SU-DHL-6 (cell line): ENCODE measurements at regions not wholly inside any gene's neighbourhood (a gene's known extent, or its start where the extent isn't known, plus 50 kb on each side); places are given as distances from the start of the nearest gene placed in this dataset.

Experiments used
- EZH2phosphoT487 ChIP-seq: fragments of 200-600 bp; sonication (generic), shearing (Covaris generic); conservative IDR thresholded peaks from 2 replicates; pipeline ENCODE4 v1.6.1; 2018; ENCODE audit warnings: mild to moderate bottlenecking, antibody characterized with exemption, low read length, moderate library complexity, mixed read lengths
- TF ChIP-seq, protein P1 (sequence below): fragments of 200-600 bp; sonication (generic); IDR thresholded peaks from one replicate; pipeline ENCODE4 v1.5.1; 2017; ENCODE audit warnings: antibody characterized with exemption, mild to moderate bottlenecking, low read length, moderate library complexity; ENCODE audit not compliant: insufficient read depth, poor library complexity, severe bottlenecking

DNA sequence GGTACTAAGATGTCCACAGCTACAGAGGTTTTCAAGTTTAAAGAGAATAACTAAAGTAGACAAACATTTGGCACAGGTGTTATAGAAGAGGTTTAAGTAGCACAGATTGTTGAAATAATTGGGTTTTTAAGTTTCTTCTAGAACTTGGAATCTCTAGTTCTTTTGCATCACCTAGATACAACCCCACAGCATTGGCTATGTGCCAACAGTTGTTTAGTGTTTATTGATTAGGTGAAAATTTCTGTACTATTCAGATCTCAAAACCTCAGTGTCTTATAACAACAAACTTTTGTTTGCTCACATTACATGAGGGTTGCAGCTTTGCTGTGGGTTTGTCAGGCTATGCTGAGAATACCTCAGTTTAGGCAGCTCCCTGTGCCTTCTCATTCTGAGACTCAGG lies 162.5 kb downstream of the TBX15 start:
- TF ChIP-seq, protein P1, sequence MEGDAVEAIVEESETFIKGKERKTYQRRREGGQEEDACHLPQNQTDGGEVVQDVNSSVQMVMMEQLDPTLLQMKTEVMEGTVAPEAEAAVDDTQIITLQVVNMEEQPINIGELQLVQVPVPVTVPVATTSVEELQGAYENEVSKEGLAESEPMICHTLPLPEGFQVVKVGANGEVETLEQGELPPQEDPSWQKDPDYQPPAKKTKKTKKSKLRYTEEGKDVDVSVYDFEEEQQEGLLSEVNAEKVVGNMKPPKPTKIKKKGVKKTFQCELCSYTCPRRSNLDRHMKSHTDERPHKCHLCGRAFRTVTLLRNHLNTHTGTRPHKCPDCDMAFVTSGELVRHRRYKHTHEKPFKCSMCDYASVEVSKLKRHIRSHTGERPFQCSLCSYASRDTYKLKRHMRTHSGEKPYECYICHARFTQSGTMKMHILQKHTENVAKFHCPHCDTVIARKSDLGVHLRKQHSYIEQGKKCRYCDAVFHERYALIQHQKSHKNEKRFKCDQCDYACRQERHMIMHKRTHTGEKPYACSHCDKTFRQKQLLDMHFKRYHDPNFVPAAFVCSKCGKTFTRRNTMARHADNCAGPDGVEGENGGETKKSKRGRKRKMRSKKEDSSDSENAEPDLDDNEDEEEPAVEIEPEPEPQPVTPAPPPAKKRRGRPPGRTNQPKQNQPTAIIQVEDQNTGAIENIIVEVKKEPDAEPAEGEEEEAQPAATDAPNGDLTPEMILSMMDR, result no peak
- no peak for TF ChIP-seq EZH2phosphoT487
